Right atrium auricular region (tissue), 2 donors: ENCODE measurements at regions not wholly inside any gene's neighbourhood (a gene's known extent, or its start where the extent isn't known, plus 50 kb on each side); places are given as distances from the start of the nearest gene placed in this dataset.

ENCODE experiments used
- DNase-seq: peaks from one replicate; pipeline ENCODE4 v3.0.0-alpha.2; 2019; ENCODE audit warnings: low spot score
- H3K27ac ChIP-seq, 2 donors: fragments of 200-600 bp; sonication (generic); 1 replicate in 1 of 2; 2 replicates in 1 of 2; pipeline ENCODE4 v1.5.1; 2016 to 2019
- H3K27me3 ChIP-seq, 2 donors: fragments of 200-600 bp; sonication (generic); one replicate each; pipeline versions ENCODE4 v1.5.1 to v1.6.0; 2017 to 2019
- H3K36me3 ChIP-seq: fragments of 200-600 bp; sonication (generic); one replicate; pipeline ENCODE4 v1.5.1; 2016
- H3K4me1 ChIP-seq, 2 donors: fragments of 200-600 bp; sonication (generic); one replicate each; pipeline versions ENCODE4 v1.5.1 to v1.6.0; 2017 to 2019
- H3K4me3 ChIP-seq, 2 donors: fragments of 200-600 bp; sonication (generic); 1 replicate in 1 of 2; 2 replicates in 1 of 2; pipeline ENCODE4 v1.5.1; 2017 to 2019; ENCODE audit warnings: mild to moderate bottlenecking in 1 of 2, moderate library complexity in 1 of 2
- H3K9me3 ChIP-seq, 2 donors: fragments of 200-600 bp; sonication (generic); one replicate each; pipeline ENCODE4 v1.5.1; 2019
- CTCF ChIP-seq, 2 donors: fragments of 200-600 bp; sonication (generic); IDR thresholded peaks; one replicate each; pipeline ENCODE4 v1.5.1; 2019; ENCODE audit warnings: antibody characterized with exemption in 2 of 2

GRCh38 chr10:81314471-81314870, 560.5 kb upstream of the NRG3 start:
- TF ChIP-seq CTCF (IDR thresholded peaks at IDR 0.05) = no peak
- Histone ChIP-seq H3K4me3 (no peak overlapping the region), H3K27ac (no peak overlapping the region), H3K36me3 (no peaks in the 10 kb centered on the region), H3K4me1 (no peaks in the 10 kb centered on the region), H3K27me3 (no peaks in the 10 kb centered on the region), H3K9me3 (no peaks in the 10 kb centered on the region)
- DNase-seq = no peak

- Histone ChIP-seq H3K4me3 (no peak overlapping the region), H3K27me3 (no peaks in the 10 kb centered on the region), H3K36me3 (no peaks in the 10 kb centered on the region), H3K27ac (no peak overlapping the region), H3K9me3 (no peaks in the 10 kb centered on the region), H3K4me1 (no peaks in the 10 kb centered on the region)
- no peak for TF ChIP-seq CTCF (IDR thresholded peaks at IDR 0.05)
- DNase-seq = no peak
Measured at GRCh38 chr10:81315026-81315425, 560.0 kb upstream of the NRG3 start.

- no peak for DNase-seq
- H3K9me3 ChIP-seq = no peaks in the 10 kb centered on the region
- H3K4me1 ChIP-seq = no peaks in the 10 kb centered on the region
- H3K4me3 ChIP-seq = no peak overlapping the region
- H3K27ac ChIP-seq = no peak overlapping the region
- no peak for TF ChIP-seq CTCF (IDR thresholded peaks at IDR 0.05)
- no peaks in the 10 kb centered on the region for H3K36me3 ChIP-seq
- no peaks in the 10 kb centered on the region for H3K27me3 ChIP-seq
Measured at GRCh38 chr10:81348003-81348402, 527.0 kb upstream of the NRG3 start.

- Histone ChIP-seq H3K27me3 (no peaks in the 10 kb centered on the region), H3K4me1 (no peaks in the 10 kb centered on the region), H3K27ac (no peak overlapping the region), H3K4me3 (no peak overlapping the region), H3K9me3 (no peaks in the 10 kb centered on the region), H3K36me3 (no peaks in the 10 kb centered on the region)
- no peak for DNase-seq
- TF ChIP-seq CTCF (IDR thresholded peaks at IDR 0.05) = no peak
Measured at GRCh38 chr10:81367132-81367531, 507.9 kb upstream of the NRG3 start.

- no peak for DNase-seq
- Histone ChIP-seq H3K27me3 (no peaks in the 10 kb centered on the region), H3K36me3 (no peaks in the 10 kb centered on the region), H3K4me3 (no peak overlapping the region), H3K27ac (no peak overlapping the region), H3K4me1 (no peaks in the 10 kb centered on the region), H3K9me3 (no peaks in the 10 kb centered on the region)
- TF ChIP-seq CTCF (IDR thresholded peaks at IDR 0.05) = no peak
Measured at GRCh38 chr10:81386817-81387216, 488.2 kb upstream of the NRG3 start.

- DNase-seq = no peak
- Histone ChIP-seq H3K27ac (no peak overlapping the region), H3K27me3 (no peaks in the 10 kb centered on the region), H3K4me1 (no peaks in the 10 kb centered on the region), H3K4me3 (no peak overlapping the region), H3K36me3 (no peaks in the 10 kb centered on the region), H3K9me3 (no peaks in the 10 kb centered on the region)
- no peak for TF ChIP-seq CTCF (IDR thresholded peaks at IDR 0.05)
Measured at GRCh38 chr10:81403451-81403850, 471.5 kb upstream of the NRG3 start.
